ENCODE measurements at regions not wholly inside any gene's neighbourhood (a gene's known extent, or its start where the extent isn't known, plus 50 kb on each side); places are given as distances from the start of the nearest gene placed in this dataset.

- no peak overlapping the region for H3K4me3 Mint-ChIP-seq
- H3K27me3 Mint-ChIP-seq = peaks cover 0 to 5% of the 10 kb centered on the region in 2 donors
- H3K36me3 Mint-ChIP-seq = no peaks in the 10 kb centered on the region
- H3K4me1 Mint-ChIP-seq (ENCODE audit: low read depth in 2 of 2) = no peaks in the 10 kb centered on the region
- no peaks in the 10 kb centered on the region for H3K9me3 Mint-ChIP-seq
- ATAC-seq = no peak
- DNase-seq (ENCODE audit: low spot score) = no peak
- H3K27ac Mint-ChIP-seq = no peak overlapping the region
Observed at GRCh38 chr3:115236496-115236895, 89.4 kb upstream of the ZBTB20 start.

- Mint-ChIP-seq H3K4me1 (ENCODE audit: low read depth in 2 of 2) (no peaks in the 10 kb centered on the region), H3K27ac (no peak overlapping the region), H3K9me3 (no peaks in the 10 kb centered on the region), H3K27me3 (peaks cover 4 to 9% of the 10 kb centered on the region in 2 donors), H3K4me3 (no peak overlapping the region), H3K36me3 (no peaks in the 10 kb centered on the region)
- no peak for DNase-seq (ENCODE audit: low spot score)
- no peak for ATAC-seq
Observed at GRCh38 chr3:115239717-115240116, 92.6 kb upstream of the ZBTB20 start.

DNA sequence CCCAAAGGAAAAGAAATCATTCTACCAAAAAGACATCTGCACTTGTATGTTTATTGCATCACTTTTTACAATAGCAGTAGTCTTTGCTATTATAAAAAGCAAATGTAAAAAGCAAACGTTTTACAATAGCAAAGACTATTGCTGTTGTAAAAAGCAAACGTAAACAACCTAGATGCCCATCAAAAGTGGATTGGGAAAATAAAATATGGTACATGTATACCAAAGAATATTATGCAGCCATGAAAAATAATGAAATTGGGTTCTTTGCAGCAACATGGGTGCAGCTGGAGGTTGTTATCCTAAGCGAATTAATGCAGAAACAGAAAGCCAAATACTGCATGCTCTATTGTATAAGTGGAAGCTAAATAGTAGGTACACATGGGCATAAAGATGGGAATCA is 97.3 kb upstream of the ZBTB20 start:
- no peak for ATAC-seq
- Mint-ChIP-seq H3K4me3 (no peak overlapping the region), H3K4me1 (ENCODE audit: low read depth in 2 of 2) (no peaks in the 10 kb centered on the region), H3K9me3 (no peaks in the 10 kb centered on the region), H3K27me3 (peaks cover 4 to 9% of the 10 kb centered on the region in 2 donors), H3K36me3 (no peaks in the 10 kb centered on the region), H3K27ac (no peak overlapping the region)
- no peak for DNase-seq (ENCODE audit: low spot score)

DNA sequence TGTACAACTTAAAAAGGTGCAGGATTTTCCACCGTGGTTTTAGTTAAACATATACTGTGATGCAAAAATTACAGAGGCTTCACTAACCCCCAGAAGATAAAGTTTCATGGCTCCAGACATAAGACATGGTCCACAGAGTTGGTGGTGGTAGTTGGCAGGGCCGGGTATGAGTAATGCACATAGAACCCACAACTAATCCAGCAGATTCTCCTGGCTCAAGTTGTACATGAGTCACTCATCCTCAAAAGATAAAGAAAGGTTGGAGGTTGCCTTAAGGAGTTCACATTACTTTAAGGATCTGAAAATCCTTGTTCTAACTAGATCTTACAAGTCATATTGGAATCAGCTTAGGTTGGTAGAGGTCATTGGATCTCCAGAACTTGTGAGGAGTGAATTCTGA is 98.3 kb upstream of the ZBTB20 start:
- Mint-ChIP-seq H3K4me1 (ENCODE audit: low read depth in 2 of 2) (no peaks in the 10 kb centered on the region), H3K27ac (no peak overlapping the region), H3K4me3 (no peak overlapping the region), H3K36me3 (no peaks in the 10 kb centered on the region), H3K9me3 (no peaks in the 10 kb centered on the region), H3K27me3 (peaks cover 4 to 9% of the 10 kb centered on the region in 2 donors)
- ATAC-seq (no peak), DNase-seq (ENCODE audit: low spot score) (no peak)

- no peaks in the 10 kb centered on the region for H3K4me1 Mint-ChIP-seq (ENCODE audit: low read depth in 2 of 2)
- H3K9me3 Mint-ChIP-seq = no peaks in the 10 kb centered on the region
- DNase-seq (ENCODE audit: low spot score) (no peak), ATAC-seq (no peak)
- H3K36me3 Mint-ChIP-seq = no peaks in the 10 kb centered on the region
- no peak overlapping the region for H3K27ac Mint-ChIP-seq
- H3K4me3 Mint-ChIP-seq = no peak overlapping the region
- H3K27me3 Mint-ChIP-seq = peaks cover 4 to 9% of the 10 kb centered on the region in 2 donors
Observed at GRCh38 chr3:115245899-115246298, 98.8 kb upstream of the ZBTB20 start.

DNA sequence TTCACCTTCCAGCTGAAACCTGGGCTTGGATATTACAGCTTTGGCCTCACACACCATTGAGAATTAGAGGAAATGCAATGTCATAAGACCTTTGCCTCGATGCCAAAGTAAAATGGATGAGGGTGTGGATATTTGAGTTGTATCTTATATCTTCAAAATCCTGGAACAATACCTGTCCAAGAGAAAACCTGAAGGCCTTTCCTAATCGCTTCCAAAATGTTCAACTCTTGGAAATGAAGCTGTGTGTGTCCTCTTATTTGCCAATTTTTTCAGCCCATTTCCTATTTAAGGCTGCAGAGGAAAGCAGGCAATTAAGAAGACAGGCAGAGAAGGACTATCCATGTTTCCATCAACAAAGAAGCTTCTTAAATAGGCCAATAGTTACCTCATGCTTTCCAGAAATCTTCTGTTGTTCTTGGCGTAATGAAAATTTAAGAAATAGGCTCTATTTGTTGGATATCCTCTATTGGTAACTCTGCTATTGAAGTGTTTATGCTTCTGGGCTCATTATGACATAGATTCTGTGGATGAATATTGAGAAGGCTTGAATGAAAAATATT is 99.5 kb upstream of the ZBTB20 start:
- Mint-ChIP-seq H3K27ac (no peak overlapping the region), H3K27me3 (peaks cover 4 to 9% of the 10 kb centered on the region in 2 donors), H3K36me3 (no peaks in the 10 kb centered on the region), H3K4me3 (no peak overlapping the region), H3K9me3 (no peaks in the 10 kb centered on the region), H3K4me1 (ENCODE audit: low read depth in 2 of 2) (no peaks in the 10 kb centered on the region)
- DNase-seq (ENCODE audit: low spot score) (no peak), ATAC-seq (no peak)

- Mint-ChIP-seq H3K9me3 (peaks cover 2% of the 10 kb centered on the region), H3K27me3 (peaks cover 2 to 11% of the 10 kb centered on the region in 2 donors), H3K36me3 (no peaks in the 10 kb centered on the region), H3K27ac (no peak overlapping the region), H3K4me1 (ENCODE audit: low read depth in 2 of 2) (no peaks in the 10 kb centered on the region), H3K4me3 (no peak overlapping the region)
- ATAC-seq (no peak), DNase-seq (ENCODE audit: low spot score) (no peak)
Observed at GRCh38 chr3:115248274-115248673, 101.2 kb upstream of the ZBTB20 start.

DNA sequence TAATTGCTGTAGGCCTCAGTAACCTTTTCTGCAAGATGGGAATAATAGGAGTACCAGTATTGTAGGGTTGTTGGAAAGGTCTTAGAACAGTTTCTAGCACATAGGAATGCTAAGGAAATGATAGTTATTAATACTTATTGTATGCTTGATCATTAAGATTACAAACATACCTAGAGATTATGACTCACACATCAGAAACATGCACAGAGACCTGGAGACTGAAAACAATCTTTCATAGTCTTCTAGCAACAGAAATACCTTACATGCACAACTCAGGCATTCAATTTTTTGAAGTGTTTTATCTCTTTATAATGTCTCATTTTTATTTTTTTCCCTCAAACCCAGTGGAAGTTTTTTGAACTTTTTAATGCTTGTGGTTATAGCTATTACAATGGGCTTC is 104.4 kb upstream of the ZBTB20 start:
- no peak overlapping the region for H3K27ac Mint-ChIP-seq

GRCh38 chr3:115252679-115253078 is 105.6 kb upstream of the ZBTB20 start:
- Mint-ChIP-seq H3K27me3 (peaks cover 12 to 32% of the 10 kb centered on the region in 2 donors), H3K36me3 (peaks cover 4% of the 10 kb centered on the region), H3K9me3 (peaks cover 14% of the 10 kb centered on the region), H3K27ac (no peak overlapping the region), H3K4me1 (ENCODE audit: low read depth in 2 of 2) (no peaks in the 10 kb centered on the region), H3K4me3 (no peak overlapping the region)
- no peak for ATAC-seq
- no peak for DNase-seq (ENCODE audit: low spot score)

More for the DNA sequence above, 104.4 kb upstream of the ZBTB20 start:
- ATAC-seq (no peak), DNase-seq (ENCODE audit: low spot score) (no peak)
- no peak overlapping the region for H3K4me3 Mint-ChIP-seq
- peaks cover 11% of the 10 kb centered on the region for H3K9me3 Mint-ChIP-seq
- no peaks in the 10 kb centered on the region for H3K4me1 Mint-ChIP-seq (ENCODE audit: low read depth in 2 of 2)
- no peaks in the 10 kb centered on the region for H3K36me3 Mint-ChIP-seq
- peaks cover 10 to 20% of the 10 kb centered on the region in 2 donors for H3K27me3 Mint-ChIP-seq

GRCh38 chr3:115254492-115255196 is 107.6 kb upstream of the ZBTB20 start:
- H3K27ac Mint-ChIP-seq = no peak overlapping the region
- DNase-seq (ENCODE audit: low spot score) (no peak), ATAC-seq (no peak)
- H3K4me3 Mint-ChIP-seq = no peak overlapping the region
- H3K27me3 Mint-ChIP-seq = peaks cover 10 to 38% of the 10 kb centered on the region in 2 donors
- peaks cover 4% of the 10 kb centered on the region for H3K36me3 Mint-ChIP-seq
- H3K4me1 Mint-ChIP-seq (ENCODE audit: low read depth in 2 of 2) = no peaks in the 10 kb centered on the region
- H3K9me3 Mint-ChIP-seq = peaks cover 14% of the 10 kb centered on the region

DNA sequence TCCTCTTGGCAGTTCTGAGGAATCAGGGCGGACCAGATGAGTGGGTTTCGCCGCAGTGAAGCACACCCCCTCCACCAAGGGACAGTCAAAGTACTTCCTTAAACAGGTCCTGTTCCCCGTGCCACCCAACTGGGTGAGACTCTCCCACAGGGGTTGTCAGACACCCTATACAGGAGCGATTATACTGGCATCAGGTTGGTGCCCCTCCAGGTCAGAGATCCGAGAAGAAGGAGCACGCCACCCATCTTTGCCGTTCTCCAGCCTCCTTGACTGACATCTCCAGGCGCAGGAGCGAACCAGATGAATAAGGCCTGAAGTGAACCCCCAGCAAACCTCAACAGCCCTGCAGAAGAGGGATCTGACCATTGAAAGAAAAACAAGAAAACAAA is 108.1 kb upstream of the ZBTB20 start:
- no peak overlapping the region for H3K27ac Mint-ChIP-seq
- peaks cover 10 to 38% of the 10 kb centered on the region in 2 donors for H3K27me3 Mint-ChIP-seq
- ATAC-seq = no peak

DNA sequence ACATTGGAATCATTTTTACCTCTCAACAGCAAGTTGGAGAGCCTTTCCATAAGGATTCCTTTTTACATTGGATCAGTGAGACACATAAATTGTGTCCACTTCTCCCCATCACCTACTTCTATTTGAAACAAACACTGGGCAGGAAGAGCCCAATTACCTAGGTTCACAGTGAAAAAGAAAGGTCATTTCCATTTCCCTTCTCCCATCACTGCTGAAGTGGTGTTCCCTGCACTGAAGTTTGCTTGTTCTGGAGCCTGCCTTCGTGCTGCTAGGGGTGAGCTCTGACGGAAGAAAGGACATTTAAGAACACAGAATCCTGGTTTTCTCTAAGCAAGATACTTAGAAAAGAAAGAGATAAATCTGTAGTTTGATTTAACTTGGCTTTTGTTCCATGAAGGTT is 123.8 kb upstream of the ZBTB20 start:
- no peaks in the 10 kb centered on the region for H3K36me3 Mint-ChIP-seq
- no peak for ATAC-seq

More for the DNA sequence above, 108.1 kb upstream of the ZBTB20 start:
- Mint-ChIP-seq H3K36me3 (peaks cover 4% of the 10 kb centered on the region), H3K9me3 (peaks cover 14% of the 10 kb centered on the region), H3K4me3 (no peak overlapping the region), H3K4me1 (ENCODE audit: low read depth in 2 of 2) (no peaks in the 10 kb centered on the region)
- no peak for DNase-seq (ENCODE audit: low spot score)

DNA sequence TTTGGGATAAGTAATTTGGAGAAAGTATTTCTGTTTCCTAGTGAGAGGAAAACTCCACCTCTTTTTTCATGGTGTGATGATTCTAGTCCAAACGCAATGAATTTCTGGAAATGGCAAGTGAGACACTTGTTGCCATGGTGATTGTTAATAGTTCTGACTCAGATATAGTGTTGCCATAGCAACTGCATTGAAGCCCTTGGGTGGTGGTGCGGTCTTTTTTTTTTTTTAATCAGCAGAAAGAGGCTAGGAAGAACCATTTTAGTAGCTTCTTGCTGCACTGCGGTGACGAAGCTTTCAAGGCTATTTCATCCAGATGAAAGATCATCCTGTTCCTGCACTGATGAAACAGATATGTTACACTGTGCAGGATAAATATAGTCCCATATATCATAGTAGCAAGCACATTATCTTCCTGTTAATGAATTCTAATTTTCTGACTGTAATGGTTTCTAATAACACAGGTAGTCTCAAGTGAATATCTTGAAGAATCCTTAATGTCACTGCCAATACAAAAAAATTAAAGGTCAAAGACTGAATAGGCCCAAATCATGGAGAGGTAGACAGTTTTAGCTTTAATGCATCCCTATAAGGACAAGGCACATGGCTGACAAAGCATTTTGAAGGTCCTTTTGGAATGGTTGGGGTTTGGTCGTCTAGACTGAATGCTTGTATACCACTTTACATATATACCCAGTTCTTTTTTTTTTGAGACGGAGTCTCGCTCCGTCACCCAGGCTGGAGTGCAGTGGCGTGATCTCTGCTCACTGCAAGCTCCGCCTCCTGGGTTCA is 125.1 kb upstream of the ZBTB20 start:
- no peaks in the 10 kb centered on the region for H3K36me3 Mint-ChIP-seq
- peaks cover 4% of the 10 kb centered on the region for H3K9me3 Mint-ChIP-seq
- no peak overlapping the region for H3K4me3 Mint-ChIP-seq
- no peak for DNase-seq (ENCODE audit: low spot score)
- no peak overlapping the region for H3K27ac Mint-ChIP-seq
- ATAC-seq = no peak
- peaks cover 2 to 6% of the 10 kb centered on the region in 2 donors for H3K27me3 Mint-ChIP-seq
- H3K4me1 Mint-ChIP-seq (ENCODE audit: low read depth in 2 of 2) = no peaks in the 10 kb centered on the region

More for the DNA sequence above, 123.8 kb upstream of the ZBTB20 start:
- Mint-ChIP-seq H3K4me1 (ENCODE audit: low read depth in 2 of 2) (no peaks in the 10 kb centered on the region), H3K4me3 (no peak overlapping the region), H3K27ac (no peak overlapping the region), H3K9me3 (peaks cover 4% of the 10 kb centered on the region), H3K27me3 (peaks cover 2 to 6% of the 10 kb centered on the region in 2 donors)
- no peak for DNase-seq (ENCODE audit: low spot score)

- DNase-seq (ENCODE audit: low spot score) = no peak
- no peak overlapping the region for H3K27ac Mint-ChIP-seq
- H3K4me3 Mint-ChIP-seq = no peak overlapping the region
- peaks cover 5 to 17% of the 10 kb centered on the region in 2 donors for H3K27me3 Mint-ChIP-seq
- no peak for ATAC-seq
- H3K4me1 Mint-ChIP-seq (ENCODE audit: low read depth in 2 of 2) = no peaks in the 10 kb centered on the region
- H3K36me3 Mint-ChIP-seq = no peaks in the 10 kb centered on the region
- H3K9me3 Mint-ChIP-seq = peaks cover 2% of the 10 kb centered on the region
Observed at GRCh38 chr3:115275896-115276295, 128.8 kb upstream of the ZBTB20 start.

Data from natural killer cell treated with Interleukin-12 subunit alpha and Interleukin-12 subunit beta and Interleukin-15 and Interleukin-18, amount 100 ng/mL, for 72 hours (primary cell).